ENCODE measurements at regions not wholly inside any gene's neighbourhood (a gene's known extent, or its start where the extent isn't known, plus 50 kb on each side); places are given as distances from the start of the nearest gene placed in this dataset.

DNA sequence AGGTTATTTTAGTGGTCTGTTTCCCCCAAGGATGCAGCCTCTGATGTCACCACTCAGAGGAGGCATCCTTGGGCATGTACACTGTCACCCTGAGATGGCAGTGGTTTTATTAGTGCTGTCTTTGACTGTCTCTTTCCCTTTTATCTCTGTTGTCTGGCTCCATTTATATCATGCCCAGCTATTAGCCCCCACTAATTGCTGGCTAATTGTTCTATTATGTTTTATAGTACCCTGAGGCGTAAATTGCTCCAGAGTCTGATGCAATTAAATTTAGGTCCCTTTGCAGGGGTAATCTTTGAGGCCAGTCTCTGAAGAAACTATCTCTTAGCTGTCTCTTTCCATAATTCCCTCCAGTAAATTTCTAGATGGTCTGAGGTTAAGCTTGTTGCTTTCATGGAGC lies 301.0 kb upstream of the KLHL29 start:
- no peak for DNase-seq (ENCODE audit: low read depth)
- in situ Hi-C loops (cut with HindIII; ENCODE audit: low pct_unique_long_range_greater_than_20kb, low sequenced_read_pairs): no loop called here

GRCh38 chr2:23091019-23091418 lies 294.0 kb upstream of the KLHL29 start:
- in situ Hi-C loops (cut with HindIII; ENCODE audit: low pct_unique_long_range_greater_than_20kb, low sequenced_read_pairs): no loop called here
- DNase-seq (ENCODE audit: low read depth): no peak

DNA sequence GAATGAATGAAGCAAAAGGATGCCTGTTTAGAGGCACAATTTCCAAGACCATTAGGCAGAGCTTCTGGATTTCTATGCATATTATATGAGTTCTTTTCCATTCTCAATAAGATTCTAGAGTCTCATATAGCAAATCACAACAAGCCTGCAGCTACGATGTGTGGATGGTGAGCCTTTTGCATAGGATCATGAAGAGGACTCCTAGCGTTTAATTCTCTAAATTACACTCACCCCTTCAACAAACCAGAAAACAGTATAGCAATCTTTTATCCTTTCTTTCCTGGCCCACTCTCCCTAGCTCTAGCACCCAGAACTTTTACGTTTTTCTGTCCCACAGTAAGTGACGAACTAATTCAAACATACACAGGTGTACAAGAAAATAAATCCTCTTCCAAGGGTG lies 293.1 kb upstream of the KLHL29 start:
- no peak for DNase-seq (ENCODE audit: low read depth)
- in situ Hi-C loops (cut with HindIII; ENCODE audit: low pct_unique_long_range_greater_than_20kb, low sequenced_read_pairs): no loop called here

GRCh38 chr2:23092831-23093230 lies 292.1 kb upstream of the KLHL29 start:
- DNase-seq (ENCODE audit: low read depth): peak; percentile 30

DNA sequence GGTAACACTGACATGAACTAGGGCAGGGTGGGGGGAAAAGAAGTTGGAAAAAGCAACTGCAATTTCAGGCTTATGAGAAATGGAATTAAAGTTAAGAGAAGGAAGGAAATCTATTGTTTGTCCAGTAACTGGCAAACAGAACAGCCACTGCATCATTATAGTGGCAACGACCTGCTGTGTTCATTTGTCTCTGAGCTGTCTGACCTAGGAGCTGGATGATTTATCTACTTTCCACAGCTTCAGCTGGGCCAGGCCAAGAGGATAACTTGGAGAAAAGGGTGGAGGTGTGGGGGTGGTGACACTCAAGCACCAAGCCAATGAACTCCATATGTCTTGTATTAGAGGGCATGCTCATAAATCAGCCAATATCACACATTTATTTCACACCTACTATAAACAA lies 291.5 kb upstream of the KLHL29 start:
- no peak for DNase-seq (ENCODE audit: low read depth)
- in situ Hi-C loops (cut with HindIII; ENCODE audit: low pct_unique_long_range_greater_than_20kb, low sequenced_read_pairs): no loop called here

More at GRCh38 chr2:23092831-23093230, 292.1 kb upstream of the KLHL29 start:
- in situ Hi-C loops (cut with HindIII; ENCODE audit: low pct_unique_long_range_greater_than_20kb, low sequenced_read_pairs): no loop called here

GRCh38 chr2:23096906-23097602 lies 287.9 kb upstream of the KLHL29 start:
- no peak for DNase-seq (ENCODE audit: low read depth)
- in situ Hi-C loops (cut with HindIII; ENCODE audit: low pct_unique_long_range_greater_than_20kb, low sequenced_read_pairs): no loop called here

GRCh38 chr2:23100406-23100805 lies 284.6 kb upstream of the KLHL29 start:
- in situ Hi-C loops (cut with HindIII; ENCODE audit: low pct_unique_long_range_greater_than_20kb, low sequenced_read_pairs): no loop called here
- no peak for DNase-seq (ENCODE audit: low read depth)

- no peak for DNase-seq (ENCODE audit: low read depth)
- in situ Hi-C loops (cut with HindIII; ENCODE audit: low pct_unique_long_range_greater_than_20kb, low sequenced_read_pairs): no loop called here
Observed at GRCh38 chr2:23106242-23106785, 278.7 kb upstream of the KLHL29 start.

DNA sequence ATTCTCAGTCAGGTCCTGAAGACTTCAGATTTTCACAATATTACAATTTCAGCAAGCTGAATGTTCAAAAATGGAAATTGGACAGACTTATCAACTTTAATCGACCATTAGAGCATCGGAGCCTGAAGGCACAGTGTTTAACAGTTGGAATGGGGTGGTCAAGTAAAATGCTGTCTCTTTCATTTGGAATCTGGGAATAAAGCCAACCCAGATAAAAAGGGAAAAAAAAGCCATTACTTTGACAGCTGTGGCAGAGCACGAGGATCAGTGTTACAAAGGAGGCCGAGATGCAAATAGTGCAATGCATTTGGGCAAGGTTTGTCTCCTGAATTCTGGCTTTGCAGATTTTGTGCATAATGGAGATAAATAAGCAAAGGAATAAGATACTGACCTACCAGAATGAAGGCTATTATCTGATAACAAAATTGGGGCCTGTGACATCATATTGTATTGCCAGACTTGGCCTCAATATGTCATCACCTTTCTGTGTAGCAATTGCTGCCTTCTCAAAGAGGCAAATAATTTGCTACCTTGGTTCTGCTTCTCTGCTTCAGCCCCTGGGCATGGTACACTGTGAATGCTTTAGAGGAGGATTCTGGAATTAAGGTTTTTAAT lies 277.5 kb upstream of the KLHL29 start:
- in situ Hi-C loops (cut with HindIII; ENCODE audit: low pct_unique_long_range_greater_than_20kb, low sequenced_read_pairs): no loop called here
- no peak for DNase-seq (ENCODE audit: low read depth)

- in situ Hi-C loops (cut with HindIII; ENCODE audit: low pct_unique_long_range_greater_than_20kb, low sequenced_read_pairs): no loop called here
- no peak for DNase-seq (ENCODE audit: low read depth)
Observed at GRCh38 chr2:23111263-23111662, 273.7 kb upstream of the KLHL29 start.

DNA sequence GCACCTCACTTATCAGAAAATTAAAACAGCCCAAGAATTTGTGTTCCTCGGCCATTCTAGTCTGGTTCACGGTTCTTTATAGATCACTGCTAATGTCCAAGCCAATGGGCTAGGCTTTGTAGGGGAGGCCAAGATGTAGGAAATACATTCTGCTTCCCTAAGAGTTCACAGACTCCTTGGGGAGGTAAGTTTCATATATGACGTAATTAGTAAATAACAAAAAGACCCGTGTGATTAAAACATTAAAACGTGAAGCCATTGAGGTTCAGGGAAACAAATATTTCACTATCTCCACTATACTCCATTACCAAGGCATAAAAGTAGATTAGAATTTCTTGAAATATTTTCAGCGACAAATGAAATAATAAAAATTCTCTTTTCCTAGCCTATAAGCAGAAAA lies 272.5 kb upstream of the KLHL29 start:
- DNase-seq (ENCODE audit: low read depth): no peak
- in situ Hi-C loops (cut with HindIII; ENCODE audit: low pct_unique_long_range_greater_than_20kb, low sequenced_read_pairs): no loop called here

- in situ Hi-C loops (cut with HindIII; ENCODE audit: low pct_unique_long_range_greater_than_20kb, low sequenced_read_pairs): no loop called here
- DNase-seq (ENCODE audit: low read depth): no peak
Observed at GRCh38 chr2:23114299-23114698, 270.7 kb upstream of the KLHL29 start.

- DNase-seq (ENCODE audit: low read depth): no peak
- in situ Hi-C loops (cut with HindIII; ENCODE audit: low pct_unique_long_range_greater_than_20kb, low sequenced_read_pairs): no loop called here
Observed at GRCh38 chr2:23118313-23118712, 266.7 kb upstream of the KLHL29 start.

GRCh38 chr2:23118894-23119293 lies 266.1 kb upstream of the KLHL29 start:
- DNase-seq (ENCODE audit: low read depth): no peak
- in situ Hi-C loops (cut with HindIII; ENCODE audit: low pct_unique_long_range_greater_than_20kb, low sequenced_read_pairs): no loop called here

GRCh38 chr2:23120161-23120560 lies 264.8 kb upstream of the KLHL29 start:
- in situ Hi-C loops (cut with HindIII; ENCODE audit: low pct_unique_long_range_greater_than_20kb, low sequenced_read_pairs): no loop called here
- DNase-seq (ENCODE audit: low read depth): no peak

GRCh38 chr2:23121968-23122648 lies 262.9 kb upstream of the KLHL29 start:
- DNase-seq (ENCODE audit: low read depth): peak; percentile 19
- in situ Hi-C loops (cut with HindIII; ENCODE audit: low pct_unique_long_range_greater_than_20kb, low sequenced_read_pairs): no loop called here

- peak; percentile 46 for DNase-seq (ENCODE audit: low read depth)
- in situ Hi-C loops (cut with HindIII; ENCODE audit: low pct_unique_long_range_greater_than_20kb, low sequenced_read_pairs): no loop called here
Observed at GRCh38 chr2:23122681-23123215, 262.2 kb upstream of the KLHL29 start.

GRCh38 chr2:23123686-23124085 lies 261.3 kb upstream of the KLHL29 start:
- in situ Hi-C loops (cut with HindIII; ENCODE audit: low pct_unique_long_range_greater_than_20kb, low sequenced_read_pairs): no loop called here
- DNase-seq (ENCODE audit: low read depth): no peak

GRCh38 chr2:23124214-23124750 lies 260.7 kb upstream of the KLHL29 start:
- DNase-seq (ENCODE audit: low read depth): no peak
- in situ Hi-C loops (cut with HindIII; ENCODE audit: low pct_unique_long_range_greater_than_20kb, low sequenced_read_pairs): no loop called here
